GM13976 (cell line): ENCODE measurements at regions not wholly inside any gene's neighbourhood (a gene's known extent, or its start where the extent isn't known, plus 50 kb on each side); places are given as distances from the start of the nearest gene placed in this dataset.

Experiments used
- DNase-seq: peaks from one replicate; pipeline ENCODE4 v3.0.0; 2012; ENCODE audit warnings: low spot score
- CTCF ChIP-seq: IDR thresholded peaks from 2 replicates; pipeline ENCODE4 v1.5.1; 2012; ENCODE audit warnings: borderline replicate concordance, mild to moderate bottlenecking; ENCODE audit not compliant: insufficient read depth; ENCODE audit errors: extremely low read depth, missing control alignments, control extremely low read depth
- in situ Hi-C: fragments of 300-500 bp; cut with MboI; formaldehyde crosslinking; loops from one replicate; pipeline ENCODE4 v1.12.0; 2022; ENCODE audit warnings: low sequenced_read_pairs, mixed read lengths, inconsistent platforms; ENCODE audit not compliant: unreplicated experiment

- DNase-seq = no peak
- TF ChIP-seq CTCF = no peak
- in situ Hi-C loops = no loop called here
Measured at GRCh38 chr16:86285421-86285820, 224.9 kb upstream of the FOXF1 start.

- no peak for TF ChIP-seq CTCF
- no peak for DNase-seq
- in situ Hi-C loops = no loop called here
Measured at GRCh38 chr16:86285938-86286921, 224.1 kb upstream of the FOXF1 start.

- DNase-seq = no peak
- in situ Hi-C loops = no loop called here
- TF ChIP-seq CTCF = no peak
Measured at GRCh38 chr16:86286991-86287663, 223.2 kb upstream of the FOXF1 start.

- no peak for TF ChIP-seq CTCF
- DNase-seq = no peak
- in situ Hi-C loops = no loop called here
Measured at GRCh38 chr16:86287664-86288201, 222.6 kb upstream of the FOXF1 start.

- in situ Hi-C loops = no loop called here
- no peak for TF ChIP-seq CTCF
- no peak for DNase-seq
Measured at GRCh38 chr16:86288716-86289294, 221.5 kb upstream of the FOXF1 start.

- no peak for TF ChIP-seq CTCF
- in situ Hi-C loops = no loop called here
- no peak for DNase-seq
Measured at GRCh38 chr16:86289304-86289703, 221.0 kb upstream of the FOXF1 start.
